Spleen (tissue), 7 donors: ENCODE measurements at regions not wholly inside any gene's neighbourhood (a gene's known extent, or its start where the extent isn't known, plus 50 kb on each side); places are given as distances from the start of the nearest gene placed in this dataset.

Experiments
- CTCF ChIP-seq, 11 experiments: fragments of 200-600 bp in 7 of 11; fragments of 450-650 bp in 4 of 11; sonication (generic) in 4 of 11; IDR thresholded peaks in 8 of 11; conservative IDR thresholded peaks in 3 of 11; 1 replicate in 7 of 11; 2 replicates in 4 of 11; pipeline versions ENCODE4 v1.4.0 to v1.8.0; 2016 to 2021; ENCODE audit warnings: antibody characterized with exemption in 11 of 11, inconsistent platforms in 4 of 11, mild to moderate bottlenecking in 1 of 11
- POLR2A ChIP-seq, 3 donors: fragments of 450-650 bp; IDR thresholded peaks; one replicate each; pipeline ENCODE4 v1.5.1; 2017; ENCODE audit warnings: antibody characterized with exemption in 3 of 3, mild to moderate bottlenecking in 1 of 3
- POLR2AphosphoS5 ChIP-seq, 3 donors: sonication (generic); formaldehyde crosslinking; IDR thresholded peaks; one replicate each; pipeline ENCODE4 v1.5.1; 2017; ENCODE audit warnings: antibody characterized with exemption in 3 of 3
- donor health status: DM: no; HTN: no; CAD: no; lungs with moderate emphysema.
- donor health status: DM: no; HTN: no; CAD: no.
- donor health status: DM: no; HTN: no; CAD: no.

GRCh38 chr2:118596620-118597019 is 250.8 kb downstream of the EN1 start:
- TF ChIP-seq CTCF (IDR thresholded peaks at IDR 0.05 in 8 of 11, conservative IDR thresholded peaks at IDR 0.05 in 3 of 11), result no peak
- TF ChIP-seq POLR2AphosphoS5 (IDR thresholded peaks at IDR 0.05), result no peak
- TF ChIP-seq POLR2A (IDR thresholded peaks at IDR 0.05), result no peak
